Activated B cell treated with CpG ODN at 0.5 μM for 24 hours (primary cell): ENCODE measurements at regions not wholly inside any gene's neighbourhood (a gene's known extent, or its start where the extent isn't known, plus 50 kb on each side); places are given as distances from the start of the nearest gene placed in this dataset.

ENCODE experiments used
- ATAC-seq: fragments of 200-7000 bp; cut with Tn5 transposase; one replicate; pipeline ENCODE4 v1.10.0; 2021; ENCODE audit warnings: low read depth, mild to moderate bottlenecking, moderate library complexity
- CTCF ChIA-PET: fragments of 350-600 bp; sonication (Branson Sonifier 250); formaldehyde crosslinking; loops from one replicate; lab custom pipeline; 2021; ENCODE audit warnings: antibody characterized with exemption; lab: Charles Lee
- POLR2A ChIA-PET: fragments of 350-600 bp; sonication (Branson Sonifier 250); formaldehyde crosslinking; loops from one replicate; lab custom pipeline; 2021; ENCODE audit warnings: antibody characterized with exemption; lab: Charles Lee
- DNase-seq: peaks from one replicate; pipeline ENCODE4 v3.0.0; 2022
- H3K27ac Mint-ChIP-seq: one replicate; pipeline ENCODE4 v1.8.0; 2020; ENCODE audit warnings: mixed read lengths
- H3K27me3 Mint-ChIP-seq: one replicate; pipeline ENCODE4 v1.8.0; 2021; ENCODE audit warnings: mixed read lengths
- H3K36me3 Mint-ChIP-seq: one replicate; pipeline ENCODE4 v1.8.0; 2021; ENCODE audit warnings: low read depth, mixed read lengths
- H3K4me1 Mint-ChIP-seq: one replicate; pipeline ENCODE4 v1.8.0; 2021; ENCODE audit warnings: mixed read lengths
- H3K4me3 Mint-ChIP-seq: one replicate; pipeline ENCODE4 v1.8.0; 2020; ENCODE audit warnings: mild to moderate bottlenecking, mixed read lengths
- H3K9me3 Mint-ChIP-seq: one replicate; pipeline ENCODE4 v1.8.0; 2020; ENCODE audit warnings: mixed read lengths
- intact Hi-C: fragments of 100-400 bp; cut with micrococcal nuclease; formaldehyde crosslinking; loops from one replicate; pipeline ENCODE4 v1.15.1; 2024
- TF ChIP-seq, protein P1 (sequence below): fragments of 200-600 bp; IDR thresholded peaks from one replicate; pipeline ENCODE4 v1.8.0; 2022; ENCODE audit warnings: antibody characterized with exemption, mild to moderate bottlenecking

DNA sequence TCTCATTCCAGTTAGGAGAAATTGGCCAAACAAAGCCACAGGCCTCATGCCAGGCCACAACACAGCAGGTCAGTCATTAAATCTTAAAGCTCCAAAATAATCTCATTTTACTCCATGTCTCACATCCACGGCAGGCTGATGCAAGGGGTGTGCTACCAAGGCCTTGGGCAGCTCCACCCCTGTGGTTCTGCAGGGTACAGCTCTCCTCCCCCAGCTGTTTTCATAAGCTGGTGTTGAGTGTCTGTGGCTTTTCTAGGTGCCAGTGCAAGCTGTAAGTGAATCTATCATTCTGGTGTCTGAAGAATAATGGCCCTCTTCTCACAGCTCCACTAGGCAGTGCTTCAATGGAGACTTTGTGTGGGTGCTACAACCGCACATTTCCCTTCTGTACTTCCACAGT, 949.2 kb downstream of the TECRL start:
- ATAC-seq = no peak
- CTCF ChIA-PET = no interaction called here
- POLR2A ChIA-PET = no interaction called here
- H3K4me1 Mint-ChIP-seq = no peaks in the 10 kb centered on the region
- no peak overlapping the region for H3K4me3 Mint-ChIP-seq
- H3K36me3 Mint-ChIP-seq = no peaks in the 10 kb centered on the region
- H3K27me3 Mint-ChIP-seq = no peaks in the 10 kb centered on the region
- peaks cover 8% of the 10 kb centered on the region for H3K9me3 Mint-ChIP-seq
- intact Hi-C loops = no loop called here
- no peak for DNase-seq
- TF ChIP-seq, protein P1, sequence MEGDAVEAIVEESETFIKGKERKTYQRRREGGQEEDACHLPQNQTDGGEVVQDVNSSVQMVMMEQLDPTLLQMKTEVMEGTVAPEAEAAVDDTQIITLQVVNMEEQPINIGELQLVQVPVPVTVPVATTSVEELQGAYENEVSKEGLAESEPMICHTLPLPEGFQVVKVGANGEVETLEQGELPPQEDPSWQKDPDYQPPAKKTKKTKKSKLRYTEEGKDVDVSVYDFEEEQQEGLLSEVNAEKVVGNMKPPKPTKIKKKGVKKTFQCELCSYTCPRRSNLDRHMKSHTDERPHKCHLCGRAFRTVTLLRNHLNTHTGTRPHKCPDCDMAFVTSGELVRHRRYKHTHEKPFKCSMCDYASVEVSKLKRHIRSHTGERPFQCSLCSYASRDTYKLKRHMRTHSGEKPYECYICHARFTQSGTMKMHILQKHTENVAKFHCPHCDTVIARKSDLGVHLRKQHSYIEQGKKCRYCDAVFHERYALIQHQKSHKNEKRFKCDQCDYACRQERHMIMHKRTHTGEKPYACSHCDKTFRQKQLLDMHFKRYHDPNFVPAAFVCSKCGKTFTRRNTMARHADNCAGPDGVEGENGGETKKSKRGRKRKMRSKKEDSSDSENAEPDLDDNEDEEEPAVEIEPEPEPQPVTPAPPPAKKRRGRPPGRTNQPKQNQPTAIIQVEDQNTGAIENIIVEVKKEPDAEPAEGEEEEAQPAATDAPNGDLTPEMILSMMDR = no peak
- no peak overlapping the region for H3K27ac Mint-ChIP-seq

DNA sequence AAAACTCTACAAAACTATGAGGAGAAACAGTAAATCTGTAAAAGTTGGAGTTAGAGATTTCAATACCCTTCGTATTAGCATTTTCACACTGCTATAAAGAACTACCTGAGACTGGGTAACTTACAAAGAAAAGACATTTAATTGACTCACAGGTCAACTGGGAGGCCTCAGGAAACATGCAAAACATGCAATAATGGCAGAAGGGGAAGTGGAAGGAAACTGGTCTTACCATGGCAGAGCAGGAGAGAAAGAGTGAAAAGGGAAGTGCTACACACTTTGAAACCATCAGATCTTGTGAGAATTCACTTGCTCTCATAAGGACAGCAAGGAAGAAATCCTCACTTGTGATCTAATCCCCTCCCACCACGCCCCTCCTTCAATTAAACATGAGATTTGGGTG, 949.9 kb downstream of the TECRL start:
- ChIA-PET CTCF (no interaction called here), POLR2A (no interaction called here)
- Mint-ChIP-seq H3K4me3 (no peak overlapping the region), H3K4me1 (no peaks in the 10 kb centered on the region), H3K27ac (no peak overlapping the region), H3K9me3 (peaks cover 8% of the 10 kb centered on the region), H3K36me3 (no peaks in the 10 kb centered on the region), H3K27me3 (no peaks in the 10 kb centered on the region)
- ATAC-seq (no peak), DNase-seq (no peak)
- intact Hi-C loops = no loop called here
- TF ChIP-seq, protein P1 = no peak

DNA sequence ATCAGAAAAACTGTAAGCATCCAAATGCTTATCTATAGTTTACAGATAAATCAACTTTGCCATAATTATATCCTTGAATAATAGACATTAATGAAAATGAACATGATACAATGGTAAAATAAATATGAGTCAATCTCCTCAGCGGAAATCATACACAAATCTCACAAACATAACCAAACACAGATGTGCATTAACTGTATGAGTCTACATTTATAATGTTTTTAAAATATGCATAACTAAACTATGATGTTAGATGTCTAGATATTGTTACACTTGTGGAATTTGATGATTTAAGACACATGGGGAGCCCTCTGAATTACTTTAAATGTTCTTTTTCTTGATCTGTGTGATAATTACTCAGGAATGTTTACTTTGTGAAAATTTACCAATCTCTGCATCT, 951.2 kb downstream of the TECRL start:
- ChIA-PET CTCF (no interaction called here), POLR2A (no interaction called here)
- Mint-ChIP-seq H3K9me3 (peaks cover 8% of the 10 kb centered on the region), H3K36me3 (no peaks in the 10 kb centered on the region), H3K27me3 (no peaks in the 10 kb centered on the region), H3K4me3 (no peak overlapping the region), H3K27ac (no peak overlapping the region), H3K4me1 (no peaks in the 10 kb centered on the region)
- DNase-seq (no peak), ATAC-seq (no peak)
- TF ChIP-seq, protein P1 = no peak
- intact Hi-C loops = no loop called here

DNA sequence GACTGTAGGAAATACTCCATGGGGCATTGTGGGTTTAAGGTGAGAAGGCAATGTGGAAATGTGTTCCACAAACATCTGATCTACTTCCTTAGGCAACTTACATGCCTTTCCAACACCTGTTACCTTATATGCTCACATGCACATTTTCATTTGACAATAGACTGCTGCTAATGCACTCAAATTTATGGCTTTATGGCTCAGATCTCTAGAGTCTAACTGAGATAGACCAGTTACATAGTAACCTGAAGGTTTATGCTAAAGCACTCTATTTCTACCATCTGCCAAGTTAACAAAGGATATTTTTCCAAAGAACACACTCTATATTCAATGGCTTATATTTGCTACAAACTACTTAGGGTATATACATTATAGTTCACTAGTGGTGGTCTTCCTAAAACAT, 969.0 kb downstream of the TECRL start:
- CTCF ChIA-PET = no interaction called here
- intact Hi-C loops = no loop called here
- Mint-ChIP-seq H3K4me3 (no peak overlapping the region), H3K27ac (no peak overlapping the region), H3K4me1 (no peaks in the 10 kb centered on the region), H3K27me3 (no peaks in the 10 kb centered on the region), H3K36me3 (no peaks in the 10 kb centered on the region), H3K9me3 (peaks cover 5% of the 10 kb centered on the region)
- ATAC-seq (no peak), DNase-seq (no peak)
- POLR2A ChIA-PET = no interaction called here
- TF ChIP-seq, protein P1 = no peak

DNA sequence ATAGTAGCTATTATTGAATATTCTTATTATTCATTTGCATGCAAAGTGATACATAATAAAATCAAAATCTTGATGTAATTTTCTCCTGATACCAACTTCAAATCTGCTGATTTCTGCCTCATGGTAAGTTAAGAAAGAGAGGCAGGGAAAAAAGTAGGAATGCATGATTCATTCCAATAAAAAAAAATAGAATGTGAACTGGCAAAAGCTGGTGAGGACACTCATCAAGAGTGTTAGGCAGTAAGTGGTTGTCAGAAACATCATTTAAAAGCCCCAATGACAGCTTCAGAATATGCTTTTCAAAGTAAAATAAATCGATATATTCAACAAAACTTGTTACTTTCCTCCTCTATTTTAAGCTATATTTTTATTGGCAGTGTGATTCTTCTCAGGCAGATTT, 979.1 kb downstream of the TECRL start:
- Mint-ChIP-seq H3K9me3 (peaks cover 16% of the 10 kb centered on the region), H3K27ac (no peak overlapping the region), H3K4me3 (no peak overlapping the region), H3K27me3 (no peaks in the 10 kb centered on the region), H3K4me1 (no peaks in the 10 kb centered on the region), H3K36me3 (no peaks in the 10 kb centered on the region)
- TF ChIP-seq, protein P1 = no peak
- intact Hi-C loops = no loop called here
- ChIA-PET CTCF (no interaction called here), POLR2A (no interaction called here)
- DNase-seq (no peak), ATAC-seq (no peak)
